Smooth muscle cell (in vitro differentiated cells): ENCODE measurements at regions not wholly inside any gene's neighbourhood (a gene's known extent, or its start where the extent isn't known, plus 50 kb on each side); places are given as distances from the start of the nearest gene placed in this dataset.

Experiments used
- DNase-seq: peaks from one replicate; lab custom pipeline; 2025; ENCODE audit not compliant: unreplicated experiment; lab: John Stamatoyannopoulos, UW
- H2AFZ ChIP-seq: fragments of 200-600 bp; sonication (generic); 2 replicates; pipeline ENCODE4 v1.6.0; 2016; ENCODE audit warnings: antibody characterized with exemption, low read depth, mild to moderate bottlenecking
- H3F3A ChIP-seq: fragments of 200-600 bp; sonication (generic); 2 replicates; pipeline ENCODE4 v1.6.0; 2017; ENCODE audit warnings: antibody characterized with exemption, low read depth
- H3K27ac ChIP-seq: fragments of 200-600 bp; sonication (generic); 2 replicates; pipeline ENCODE4 v1.5.1; 2016; ENCODE audit warnings: low read depth, mild to moderate bottlenecking
- H3K27me3 ChIP-seq: fragments of 200-600 bp; sonication (generic); 2 replicates; pipeline ENCODE4 v1.6.1; 2016; ENCODE audit warnings: low read depth, mild to moderate bottlenecking
- H3K36me3 ChIP-seq: fragments of 200-600 bp; sonication (generic); 2 replicates; pipeline ENCODE4 v1.5.1; 2016; ENCODE audit warnings: low read depth
- H3K4me1 ChIP-seq: fragments of 200-600 bp; sonication (generic); 2 replicates; pipeline ENCODE4 v1.5.1; 2016; ENCODE audit warnings: low read depth
- H3K4me2 ChIP-seq: fragments of 200-600 bp; sonication (generic); 2 replicates; pipeline ENCODE4 v1.6.0; 2016; ENCODE audit warnings: mild to moderate bottlenecking
- H3K4me3 ChIP-seq: fragments of 200-600 bp; sonication (generic); 2 replicates; pipeline ENCODE4 v1.5.1; 2016; ENCODE audit warnings: mild to moderate bottlenecking
- H3K79me2 ChIP-seq: fragments of 200-600 bp; sonication (generic); 2 replicates; pipeline ENCODE4 v1.6.0; 2016; ENCODE audit warnings: low read depth, mild to moderate bottlenecking
- H3K9ac ChIP-seq: fragments of 200-600 bp; sonication (generic); 2 replicates; pipeline ENCODE4 v1.6.0; 2016; ENCODE audit warnings: low read depth
- H3K9me3 ChIP-seq: fragments of 200-600 bp; sonication (generic); replicated peaks from 2 replicates; pipeline ENCODE4 v1.5.1; 2016; ENCODE audit warnings: low read depth
- H4K20me1 ChIP-seq: fragments of 200-600 bp; sonication (generic); 2 replicates; pipeline ENCODE4 v1.6.0; 2016; ENCODE audit warnings: low read depth
- CTCF ChIP-seq: fragments of 200-600 bp; sonication (generic); IDR thresholded peaks from 2 replicates; pipeline ENCODE4 v1.5.1; 2017; ENCODE audit warnings: borderline replicate concordance, mild to moderate bottlenecking, antibody characterized with exemption; ENCODE audit not compliant: insufficient read depth, poor library complexity, severe bottlenecking
- WGBS: methylation state at CpG from one replicate; pipeline ENCODE4 v1.1.7; 2016; ENCODE audit warnings: low lambda C conversion rate; 5-methylcytosine and 5-hydroxymethylcytosine counted together

GRCh38 chr9:1759771-1760300, 255.3 kb upstream of the SMARCA2 start:
- TF ChIP-seq CTCF: no peak
- DNase-seq: no peak
- Histone ChIP-seq H3K36me3 (no peaks in the 10 kb centered on the region), H3K9ac (no peak overlapping the region), H3K27me3 (no peaks in the 10 kb centered on the region), H3F3A (no peaks in the 10 kb centered on the region), H3K4me3 (no peak overlapping the region), H3K27ac (no peak overlapping the region), H2AFZ (no peak overlapping the region), H3K4me2 (no peak overlapping the region), H3K4me1 (no peaks in the 10 kb centered on the region), H3K9me3 (no peaks in the 10 kb centered on the region), H3K79me2 (no peaks in the 10 kb centered on the region), H4K20me1 (no peaks in the 10 kb centered on the region)
- 60% methylated on average over 5 of the region's 5 CpGs for WGBS

GRCh38 chr9:1761807-1762206, 253.3 kb upstream of the SMARCA2 start:
- DNase-seq: no peak
- no peaks in the 10 kb centered on the region for H3K4me1 ChIP-seq
- no peaks in the 10 kb centered on the region for H4K20me1 ChIP-seq
- 75% methylated on average over 4 of the region's 4 CpGs for WGBS
- no peaks in the 10 kb centered on the region for H3F3A ChIP-seq
- H2AFZ ChIP-seq: no peak overlapping the region
- H3K79me2 ChIP-seq: no peaks in the 10 kb centered on the region
- no peak overlapping the region for H3K9ac ChIP-seq
- no peaks in the 10 kb centered on the region for H3K36me3 ChIP-seq
- no peaks in the 10 kb centered on the region for H3K9me3 ChIP-seq
- no peak for TF ChIP-seq CTCF
- H3K27ac ChIP-seq: no peak overlapping the region
- H3K27me3 ChIP-seq: no peaks in the 10 kb centered on the region
- no peak overlapping the region for H3K4me3 ChIP-seq
- no peak overlapping the region for H3K4me2 ChIP-seq

- Histone ChIP-seq H3K4me3 (no peak overlapping the region), H3K27me3 (no peaks in the 10 kb centered on the region), H3K27ac (no peak overlapping the region)
Measured at GRCh38 chr9:1766042-1766441, 249.1 kb upstream of the SMARCA2 start.

More at GRCh38 chr9:1766042-1766441, 249.1 kb upstream of the SMARCA2 start:
- H3K79me2 ChIP-seq: no peaks in the 10 kb centered on the region
- H3K9me3 ChIP-seq: no peaks in the 10 kb centered on the region
- 85% methylated on average over 2 of the region's 2 CpGs for WGBS
- no peaks in the 10 kb centered on the region for H3K4me1 ChIP-seq
- no peaks in the 10 kb centered on the region for H4K20me1 ChIP-seq
- DNase-seq: no peak
- H3K4me2 ChIP-seq: no peak overlapping the region
- no peaks in the 10 kb centered on the region for H3F3A ChIP-seq
- no peak overlapping the region for H3K9ac ChIP-seq
- H2AFZ ChIP-seq: no peak overlapping the region
- H3K36me3 ChIP-seq: no peaks in the 10 kb centered on the region
- TF ChIP-seq CTCF: no peak
